ENCODE measurements at regions not wholly inside any gene's neighbourhood (a gene's known extent, or its start where the extent isn't known, plus 50 kb on each side); places are given as distances from the start of the nearest gene placed in this dataset.

DNA sequence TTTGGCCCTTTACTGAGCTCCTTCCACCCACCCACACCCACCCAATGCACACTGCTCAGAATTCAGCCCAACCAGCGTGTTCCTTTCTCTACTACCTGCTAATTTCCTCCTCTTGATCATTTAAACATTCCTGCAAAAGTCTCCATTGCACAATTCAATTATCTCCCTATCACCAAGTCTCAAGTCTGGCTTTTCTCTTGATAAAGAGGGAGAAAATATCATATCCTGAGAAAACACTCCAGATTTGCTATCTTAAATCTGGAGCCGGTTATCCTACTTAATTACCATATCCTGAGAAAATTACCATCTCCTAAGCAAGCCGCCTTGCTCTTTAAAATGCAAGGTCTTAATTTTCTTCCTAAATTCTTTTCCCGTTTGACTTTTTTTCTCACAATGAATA, 505.5 kb downstream of the XPNPEP1 start (continued):
- TF ChIP-seq POLR2A (IDR thresholded peaks at IDR 0.05; ENCODE audit: borderline replicate concordance, extremely low read depth, insufficient read depth, insufficient read length) (no peak), EZH2phosphoT487 (IDR thresholded peaks at IDR 0.05; ENCODE audit: borderline replicate concordance) (no peak), SRF (IDR thresholded peaks at IDR 0.05; ENCODE audit: low read depth) (no peak), CEBPB (IDR thresholded peaks at IDR 0.05; ENCODE audit: low read depth) (no peak), RAD21 (IDR thresholded peaks at IDR 0.05; ENCODE audit: low read depth) (no peak), POLR2AphosphoS5 (IDR thresholded peaks at IDR 0.05; ENCODE audit: low read depth, low read length) (no peak), FOSL1 (IDR thresholded peaks at IDR 0.05; ENCODE audit: low read depth) (no peak), TCF7L2 (IDR thresholded peaks at IDR 0.05; ENCODE audit: borderline replicate concordance, extremely low read depth, insufficient read depth, insufficient read length) (no peak), YY1 (IDR thresholded peaks at IDR 0.05; ENCODE audit: extremely low read depth, insufficient replicate concordance, low read depth, low read length) (no peak)

DNA sequence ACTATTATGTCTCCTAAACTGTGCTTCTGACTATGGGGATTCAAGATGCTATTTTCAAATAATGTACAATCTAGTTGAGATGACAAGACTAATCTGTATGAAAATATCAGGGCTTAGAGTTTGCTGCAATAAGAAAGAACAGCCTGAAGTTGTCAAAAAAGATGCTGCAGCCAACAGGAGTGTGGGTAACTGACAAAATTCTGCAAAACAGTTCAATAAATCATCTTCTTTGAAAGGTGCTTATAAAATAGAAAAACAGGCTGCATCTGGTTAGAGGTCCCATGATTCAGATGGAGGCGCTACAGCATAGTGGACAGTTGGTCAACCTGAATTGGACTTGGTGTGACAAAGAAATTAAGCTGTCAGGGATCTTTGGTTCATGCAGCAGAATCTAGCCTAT, 511.0 kb downstream of the XPNPEP1 start:
- Histone ChIP-seq H3K4me1 (ENCODE audit: control insufficient read depth in 1 of 2, insufficient read depth in 2 of 2, low read length in 2 of 2) (no peaks in the 10 kb centered on the region), H4K20me1 (ENCODE audit: insufficient read depth) (no peaks in the 10 kb centered on the region), H3K9me2 (ENCODE audit: insufficient read depth) (no peaks in the 10 kb centered on the region), H3K4me2 (ENCODE audit: low read length) (no peak overlapping the region), H3K9me3 (ENCODE audit: control insufficient read depth in 1 of 2, insufficient read depth in 1 of 2, low read depth in 1 of 2, low read length in 2 of 2) (peaks cover 9 to 25% of the 10 kb centered on the region in 2 experiments; a peak in 2 of 4 replicates), H3K27me3 (ENCODE audit: insufficient read depth, low read length) (no peaks in the 10 kb centered on the region), H3K9ac (ENCODE audit: low read length) (no peak overlapping the region), H3K36me3 (ENCODE audit: control insufficient read depth in 1 of 2, insufficient read depth in 2 of 2, low read length in 2 of 2) (no peaks in the 10 kb centered on the region), H3K27ac (ENCODE audit: low read depth, low read length) (no peak overlapping the region), H2AFZ (ENCODE audit: low read depth, low read length, poor library complexity, severe bottlenecking) (no peak overlapping the region), H3K4me3 (replicated peaks in 1 of 2; ENCODE audit: low read depth in 1 of 2, low read length in 2 of 2) (no peak overlapping the region), H3K79me2 (ENCODE audit: insufficient read depth, low read length) (no peaks in the 10 kb centered on the region)
- RAD21 ChIA-PET (ENCODE audit: low non-redundant PET in 1 of 2, low total read pairs in 2 of 2, uncharacterized antibody in 2 of 2, unreplicated experiment in 2 of 2) = no interaction called here
- intact Hi-C loops (cut with micrococcal nuclease) = no loop called here
- ATAC-seq (no peak), DNase-seq (ENCODE audit: low read depth, low spot score) (no peak)
- POLR2A ChIA-PET = no interaction called here
- CTCF ChIA-PET = no interaction called here
- TF ChIP-seq ZNF274 (IDR thresholded peaks at IDR 0.05; ENCODE audit: low read depth, low read length) (no peak), JUND (IDR thresholded peaks at IDR 0.05) (no peak), ELF1 (IDR thresholded peaks at IDR 0.05; ENCODE audit: borderline replicate concordance, low read depth) (no peak), TCF7L2 (IDR thresholded peaks at IDR 0.05; ENCODE audit: borderline replicate concordance, extremely low read depth, insufficient read depth, insufficient read length) (no peak), SIN3A (IDR thresholded peaks at IDR 0.05; ENCODE audit: low read depth) (no peak)
- TF ChIP-seq, protein P1, sequence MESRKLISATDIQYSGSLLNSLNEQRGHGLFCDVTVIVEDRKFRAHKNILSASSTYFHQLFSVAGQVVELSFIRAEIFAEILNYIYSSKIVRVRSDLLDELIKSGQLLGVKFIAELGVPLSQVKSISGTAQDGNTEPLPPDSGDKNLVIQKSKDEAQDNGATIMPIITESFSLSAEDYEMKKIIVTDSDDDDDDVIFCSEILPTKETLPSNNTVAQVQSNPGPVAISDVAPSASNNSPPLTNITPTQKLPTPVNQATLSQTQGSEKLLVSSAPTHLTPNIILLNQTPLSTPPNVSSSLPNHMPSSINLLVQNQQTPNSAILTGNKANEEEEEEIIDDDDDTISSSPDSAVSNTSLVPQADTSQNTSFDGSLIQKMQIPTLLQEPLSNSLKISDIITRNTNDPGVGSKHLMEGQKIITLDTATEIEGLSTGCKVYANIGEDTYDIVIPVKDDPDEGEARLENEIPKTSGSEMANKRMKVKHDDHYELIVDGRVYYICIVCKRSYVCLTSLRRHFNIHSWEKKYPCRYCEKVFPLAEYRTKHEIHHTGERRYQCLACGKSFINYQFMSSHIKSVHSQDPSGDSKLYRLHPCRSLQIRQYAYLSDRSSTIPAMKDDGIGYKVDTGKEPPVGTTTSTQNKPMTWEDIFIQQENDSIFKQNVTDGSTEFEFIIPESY (IDR thresholded peaks at IDR 0.05; ENCODE audit: extremely low read depth, insufficient replicate concordance, low read length) = no peak
- BruUV-seq (replicated peaks) = no TSS peak

Measured in HCT116 (cell line).